ENCODE measurements at regions not wholly inside any gene's neighbourhood (a gene's known extent, or its start where the extent isn't known, plus 50 kb on each side); places are given as distances from the start of the nearest gene placed in this dataset.

DNA sequence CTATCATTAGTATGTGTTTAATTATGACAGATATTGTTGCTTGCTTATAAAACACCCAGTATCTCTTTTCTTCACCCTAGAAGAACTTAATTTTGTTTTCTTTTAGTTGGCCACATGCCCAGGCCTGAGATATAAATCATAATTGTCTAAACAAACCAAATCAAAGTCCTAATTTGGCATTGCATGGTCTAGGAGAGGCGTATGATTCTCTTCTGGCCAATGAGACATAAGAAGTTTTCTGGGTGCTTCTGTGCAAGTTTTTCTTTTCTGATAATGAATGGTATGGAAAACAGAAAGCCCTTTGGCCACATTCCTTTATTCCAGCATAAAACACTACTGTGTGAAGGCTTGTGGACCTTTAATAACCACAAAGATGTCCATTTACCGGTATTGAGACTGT, 192.9 kb upstream of the CTSO start:
- no peaks in the 10 kb centered on the region for H3K9me3 ChIP-seq (ENCODE audit: insufficient read depth, low read depth)
- no peaks in the 10 kb centered on the region for H3K4me1 ChIP-seq (replicated peaks; ENCODE audit: insufficient read depth)
- no peak overlapping the region for H3K4me3 ChIP-seq
- no peak overlapping the region for H3K4me2 ChIP-seq
- H3K9me2 ChIP-seq (ENCODE audit: insufficient read depth), result no peaks in the 10 kb centered on the region
- H3K27me3 ChIP-seq (ENCODE audit: insufficient read depth, low read depth), result no peaks in the 10 kb centered on the region
- BruUV-seq (replicated peaks), result no TSS peak
- no peaks in the 10 kb centered on the region for H4K20me1 ChIP-seq (ENCODE audit: insufficient read depth)
- H3K36me3 ChIP-seq (ENCODE audit: low read depth), result no peaks in the 10 kb centered on the region
- POLR2A ChIA-PET (ENCODE audit: unreplicated experiment), result no interaction called here
- CTCF ChIA-PET, result no interaction called here
- H2AFZ ChIP-seq, result no peak overlapping the region
- H3K27ac ChIP-seq, result no peak overlapping the region
- no peaks in the 10 kb centered on the region for H3K79me2 ChIP-seq (ENCODE audit: low read depth)
- H3F3A ChIP-seq (ENCODE audit: insufficient read depth, low read depth), result no peaks in the 10 kb centered on the region
- TF ChIP-seq, protein P1, sequence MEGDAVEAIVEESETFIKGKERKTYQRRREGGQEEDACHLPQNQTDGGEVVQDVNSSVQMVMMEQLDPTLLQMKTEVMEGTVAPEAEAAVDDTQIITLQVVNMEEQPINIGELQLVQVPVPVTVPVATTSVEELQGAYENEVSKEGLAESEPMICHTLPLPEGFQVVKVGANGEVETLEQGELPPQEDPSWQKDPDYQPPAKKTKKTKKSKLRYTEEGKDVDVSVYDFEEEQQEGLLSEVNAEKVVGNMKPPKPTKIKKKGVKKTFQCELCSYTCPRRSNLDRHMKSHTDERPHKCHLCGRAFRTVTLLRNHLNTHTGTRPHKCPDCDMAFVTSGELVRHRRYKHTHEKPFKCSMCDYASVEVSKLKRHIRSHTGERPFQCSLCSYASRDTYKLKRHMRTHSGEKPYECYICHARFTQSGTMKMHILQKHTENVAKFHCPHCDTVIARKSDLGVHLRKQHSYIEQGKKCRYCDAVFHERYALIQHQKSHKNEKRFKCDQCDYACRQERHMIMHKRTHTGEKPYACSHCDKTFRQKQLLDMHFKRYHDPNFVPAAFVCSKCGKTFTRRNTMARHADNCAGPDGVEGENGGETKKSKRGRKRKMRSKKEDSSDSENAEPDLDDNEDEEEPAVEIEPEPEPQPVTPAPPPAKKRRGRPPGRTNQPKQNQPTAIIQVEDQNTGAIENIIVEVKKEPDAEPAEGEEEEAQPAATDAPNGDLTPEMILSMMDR (conservative IDR thresholded peaks at IDR 0.05), result no peak
- no peak for TF ChIP-seq EZH2 (IDR thresholded peaks at IDR 0.05; ENCODE audit: low read depth)
- intact Hi-C loops (cut with micrococcal nuclease; ENCODE audit: unreplicated experiment), result no loop called here
- no peak for DNase-seq

DNA sequence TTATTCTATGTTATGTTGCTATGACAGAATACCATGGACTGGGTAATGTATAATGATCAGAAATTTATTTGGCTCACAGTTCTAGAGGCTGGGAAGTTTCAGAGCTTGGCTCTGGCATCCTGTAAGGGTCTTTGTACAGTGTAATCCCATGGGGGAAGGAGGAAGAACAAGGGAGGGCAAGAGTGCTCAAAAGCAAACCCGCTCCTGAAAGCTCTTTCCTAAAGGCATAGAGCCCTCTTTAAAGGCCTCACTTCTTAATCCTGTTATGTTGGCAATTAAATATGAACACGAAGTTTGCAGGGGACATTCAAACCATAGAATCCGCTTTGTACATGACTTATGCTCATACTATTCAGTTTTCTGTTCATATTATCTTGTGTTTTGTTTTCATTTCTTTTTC, 191.3 kb upstream of the CTSO start:
- CTCF ChIA-PET, result no interaction called here

DNA sequence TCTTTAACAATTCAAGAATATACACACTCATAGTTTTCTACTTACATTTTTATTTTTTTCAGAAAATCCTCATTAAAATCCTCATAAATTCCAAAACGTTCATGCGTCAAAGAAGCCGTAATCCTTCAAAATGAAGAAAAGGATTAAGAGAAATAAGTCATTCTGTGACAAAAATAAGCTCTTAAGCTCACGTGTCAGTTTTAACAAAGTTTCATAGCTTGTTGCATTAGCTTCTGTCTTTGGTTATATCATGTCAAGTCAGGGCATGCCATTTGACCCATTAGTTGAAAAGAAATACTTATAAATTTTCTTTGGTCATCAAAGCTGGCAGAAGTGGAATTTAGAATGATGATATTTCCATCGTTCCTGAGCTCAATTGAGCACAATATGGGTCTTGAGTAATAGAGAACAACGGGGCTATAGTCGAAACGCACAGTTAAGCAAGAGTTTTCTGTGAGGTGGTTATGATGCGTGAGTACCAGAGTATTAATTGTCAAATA, 185.2 kb upstream of the CTSO start:
- H2AFZ ChIP-seq, result no peak overlapping the region
- ChIA-PET CTCF (no interaction called here), POLR2A (ENCODE audit: unreplicated experiment) (no interaction called here)
- H3K79me2 ChIP-seq (ENCODE audit: low read depth), result no peaks in the 10 kb centered on the region
- H3F3A ChIP-seq (ENCODE audit: insufficient read depth, low read depth), result no peaks in the 10 kb centered on the region
- H3K27ac ChIP-seq, result no peak overlapping the region
- no peak overlapping the region for H3K4me3 ChIP-seq
- H3K36me3 ChIP-seq (ENCODE audit: low read depth), result no peaks in the 10 kb centered on the region
- H3K27me3 ChIP-seq (ENCODE audit: insufficient read depth, low read depth), result no peaks in the 10 kb centered on the region
- no peaks in the 10 kb centered on the region for H3K4me1 ChIP-seq (replicated peaks; ENCODE audit: insufficient read depth)
- H3K9me2 ChIP-seq (ENCODE audit: insufficient read depth), result no peaks in the 10 kb centered on the region
- no TSS peak for BruUV-seq (replicated peaks)
- DNase-seq, result no peak
- no peaks in the 10 kb centered on the region for H4K20me1 ChIP-seq (ENCODE audit: insufficient read depth)
- H3K4me2 ChIP-seq, result no peak overlapping the region
- intact Hi-C loops (cut with micrococcal nuclease; ENCODE audit: unreplicated experiment), result no loop called here
- no peaks in the 10 kb centered on the region for H3K9me3 ChIP-seq (ENCODE audit: insufficient read depth, low read depth)
- no peak for TF ChIP-seq EZH2 (IDR thresholded peaks at IDR 0.05; ENCODE audit: low read depth)
- TF ChIP-seq, protein P1 (conservative IDR thresholded peaks at IDR 0.05), result no peak

More for the DNA sequence above, 191.3 kb upstream of the CTSO start:
- Histone ChIP-seq H2AFZ (no peak overlapping the region), H4K20me1 (ENCODE audit: insufficient read depth) (no peaks in the 10 kb centered on the region), H3K27me3 (ENCODE audit: insufficient read depth, low read depth) (no peaks in the 10 kb centered on the region), H3K27ac (no peak overlapping the region), H3K36me3 (ENCODE audit: low read depth) (no peaks in the 10 kb centered on the region), H3F3A (ENCODE audit: insufficient read depth, low read depth) (no peaks in the 10 kb centered on the region), H3K9me3 (ENCODE audit: insufficient read depth, low read depth) (no peaks in the 10 kb centered on the region), H3K4me2 (no peak overlapping the region), H3K4me1 (replicated peaks; ENCODE audit: insufficient read depth) (no peaks in the 10 kb centered on the region), H3K79me2 (ENCODE audit: low read depth) (no peaks in the 10 kb centered on the region), H3K9me2 (ENCODE audit: insufficient read depth) (no peaks in the 10 kb centered on the region), H3K4me3 (no peak overlapping the region)
- BruUV-seq (replicated peaks), result no TSS peak
- intact Hi-C loops (cut with micrococcal nuclease; ENCODE audit: unreplicated experiment), result no loop called here
- no peak for TF ChIP-seq EZH2 (IDR thresholded peaks at IDR 0.05; ENCODE audit: low read depth)
- TF ChIP-seq, protein P1 (conservative IDR thresholded peaks at IDR 0.05), result no peak
- POLR2A ChIA-PET (ENCODE audit: unreplicated experiment), result no interaction called here
- no peak for DNase-seq
